NB4 (cell line): ENCODE measurements at regions not wholly inside any gene's neighbourhood (a gene's known extent, or its start where the extent isn't known, plus 50 kb on each side); places are given as distances from the start of the nearest gene placed in this dataset.

Experiments
- DNase-seq: peaks from one replicate; pipeline ENCODE4 v3.0.0; 2010; ENCODE audit warnings: low read depth
- H3K4me3 ChIP-seq: one replicate; pipeline ENCODE4 v1.5.1; 2011; ENCODE audit warnings: mild to moderate bottlenecking, low read depth, low read length, moderate library complexity
- MYC ChIP-seq: IDR thresholded peaks from 2 replicates; pipeline ENCODE4 v1.6.1; 2011; ENCODE audit warnings: low read depth, low read length
- POLR2A ChIP-seq: IDR thresholded peaks from 2 replicates; pipeline ENCODE4 v1.6.1; 2011; ENCODE audit warnings: mild to moderate bottlenecking; ENCODE audit not compliant: insufficient read length; ENCODE audit errors: extremely low read depth
- TF ChIP-seq, protein P1 (sequence below): IDR thresholded peaks from 2 replicates; pipeline ENCODE4 v1.6.1; 2011; ENCODE audit warnings: low read depth, low read length
- TF ChIP-seq, protein P2 (sequence below): IDR thresholded peaks from one replicate; pipeline ENCODE4 v1.5.1; 2012; ENCODE audit warnings: low read depth, low read length

DNA sequence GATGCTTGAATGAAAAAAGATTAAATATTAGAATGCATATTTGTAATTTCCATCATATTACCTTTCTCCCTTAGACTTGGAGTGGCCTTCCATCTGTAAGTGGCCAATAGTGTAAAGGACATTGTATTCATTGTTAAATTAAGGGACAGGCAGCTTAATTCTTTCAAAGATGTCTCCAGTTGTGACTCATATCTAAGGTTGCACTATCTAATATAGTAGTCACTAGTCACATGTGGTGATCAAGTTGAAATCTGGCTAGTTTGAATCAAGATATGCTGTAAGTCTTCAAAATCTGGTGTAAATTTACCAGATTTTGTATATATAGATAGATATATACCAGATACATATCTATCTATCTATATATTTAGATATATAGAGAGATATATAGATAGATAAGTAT lies 52.4 kb upstream of the AGPS start:
- H3K4me3 ChIP-seq = no peak overlapping the region
- DNase-seq = no peak

GRCh38 chr2:177342736-177343135 lies 49.8 kb upstream of the AGPS start:
- H3K4me3 ChIP-seq = no peak overlapping the region
- TF ChIP-seq, protein P1, sequence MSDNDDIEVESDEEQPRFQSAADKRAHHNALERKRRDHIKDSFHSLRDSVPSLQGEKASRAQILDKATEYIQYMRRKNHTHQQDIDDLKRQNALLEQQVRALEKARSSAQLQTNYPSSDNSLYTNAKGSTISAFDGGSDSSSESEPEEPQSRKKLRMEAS = no peak
- TF ChIP-seq MYC (no peak), POLR2A (no peak)
- TF ChIP-seq, protein P2, sequence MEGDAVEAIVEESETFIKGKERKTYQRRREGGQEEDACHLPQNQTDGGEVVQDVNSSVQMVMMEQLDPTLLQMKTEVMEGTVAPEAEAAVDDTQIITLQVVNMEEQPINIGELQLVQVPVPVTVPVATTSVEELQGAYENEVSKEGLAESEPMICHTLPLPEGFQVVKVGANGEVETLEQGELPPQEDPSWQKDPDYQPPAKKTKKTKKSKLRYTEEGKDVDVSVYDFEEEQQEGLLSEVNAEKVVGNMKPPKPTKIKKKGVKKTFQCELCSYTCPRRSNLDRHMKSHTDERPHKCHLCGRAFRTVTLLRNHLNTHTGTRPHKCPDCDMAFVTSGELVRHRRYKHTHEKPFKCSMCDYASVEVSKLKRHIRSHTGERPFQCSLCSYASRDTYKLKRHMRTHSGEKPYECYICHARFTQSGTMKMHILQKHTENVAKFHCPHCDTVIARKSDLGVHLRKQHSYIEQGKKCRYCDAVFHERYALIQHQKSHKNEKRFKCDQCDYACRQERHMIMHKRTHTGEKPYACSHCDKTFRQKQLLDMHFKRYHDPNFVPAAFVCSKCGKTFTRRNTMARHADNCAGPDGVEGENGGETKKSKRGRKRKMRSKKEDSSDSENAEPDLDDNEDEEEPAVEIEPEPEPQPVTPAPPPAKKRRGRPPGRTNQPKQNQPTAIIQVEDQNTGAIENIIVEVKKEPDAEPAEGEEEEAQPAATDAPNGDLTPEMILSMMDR = no peak
- no peak for DNase-seq

More for the DNA sequence above, 52.4 kb upstream of the AGPS start:
- TF ChIP-seq, protein P2 = no peak
- TF ChIP-seq, protein P1 = no peak
- no peak for TF ChIP-seq MYC
- no peak for TF ChIP-seq POLR2A
